Nephron (organoid): ENCODE measurements at regions not wholly inside any gene's neighbourhood (a gene's known extent, or its start where the extent isn't known, plus 50 kb on each side); places are given as distances from the start of the nearest gene placed in this dataset.
A peak's percentile ranks its signal among the peaks of the same experiment; 100 is the strongest.

ENCODE experiments used
- H3K27ac Mint-ChIP-seq, 3 experiments: 2 replicates each; pipeline ENCODE4 v1.8.0; 2020; ENCODE audit warnings: mixed read lengths in 3 of 3, mild to moderate bottlenecking in 2 of 3, moderate library complexity in 1 of 3
- H3K27me3 Mint-ChIP-seq: 2 replicates; pipeline ENCODE4 v1.8.0; 2021; ENCODE audit warnings: low read depth, mild to moderate bottlenecking, moderate library complexity, mixed read lengths
- H3K36me3 Mint-ChIP-seq: 2 replicates; pipeline ENCODE4 v1.8.0; 2020; ENCODE audit warnings: low read depth, mixed read lengths
- H3K4me1 Mint-ChIP-seq: 2 replicates; pipeline ENCODE4 v1.8.0; 2020; ENCODE audit warnings: mixed read lengths
- H3K4me3 Mint-ChIP-seq, 3 experiments: 2 replicates each; pipeline ENCODE4 v1.8.0; 2020; ENCODE audit warnings: mild to moderate bottlenecking in 3 of 3, mixed read lengths in 3 of 3, moderate library complexity in 2 of 3
- H3K9me3 Mint-ChIP-seq: 2 replicates; pipeline ENCODE4 v1.8.0; 2020; ENCODE audit warnings: mixed read lengths
- TF ChIP-seq, protein P1 (sequence below), 3 experiments: fragments of 200-600 bp; sonication (generic); IDR thresholded peaks; one replicate each; pipeline ENCODE4 v1.5.0; 2021; ENCODE audit warnings: antibody characterized with exemption in 3 of 3; ENCODE audit not compliant: unreplicated experiment in 3 of 3

DNA sequence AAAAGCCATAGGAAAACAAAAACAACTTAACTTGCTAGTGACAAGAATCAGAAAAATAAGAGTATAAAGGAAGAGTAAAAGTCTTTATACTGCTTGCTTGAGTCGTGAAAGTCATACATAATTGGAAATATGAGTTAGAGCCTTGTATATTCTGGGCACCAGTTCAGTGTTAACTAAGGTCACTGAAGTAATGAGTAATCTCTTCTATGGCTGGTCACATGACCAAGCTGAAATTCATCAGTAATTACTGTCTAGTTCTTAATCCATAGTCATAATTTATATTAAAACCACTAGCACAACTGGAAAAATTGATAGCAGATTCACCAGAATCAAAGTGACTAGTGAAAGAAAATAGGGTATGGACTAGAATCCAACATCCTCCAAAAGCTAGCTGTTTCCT is 84.4 kb upstream of the SLC5A12 start:
- H3K27ac Mint-ChIP-seq, result no peak overlapping the region
- no peaks in the 10 kb centered on the region for H3K27me3 Mint-ChIP-seq
- H3K36me3 Mint-ChIP-seq, result no peaks in the 10 kb centered on the region
- H3K4me1 Mint-ChIP-seq, result peaks cover 5% of the 10 kb centered on the region
- TF ChIP-seq, protein P1, sequence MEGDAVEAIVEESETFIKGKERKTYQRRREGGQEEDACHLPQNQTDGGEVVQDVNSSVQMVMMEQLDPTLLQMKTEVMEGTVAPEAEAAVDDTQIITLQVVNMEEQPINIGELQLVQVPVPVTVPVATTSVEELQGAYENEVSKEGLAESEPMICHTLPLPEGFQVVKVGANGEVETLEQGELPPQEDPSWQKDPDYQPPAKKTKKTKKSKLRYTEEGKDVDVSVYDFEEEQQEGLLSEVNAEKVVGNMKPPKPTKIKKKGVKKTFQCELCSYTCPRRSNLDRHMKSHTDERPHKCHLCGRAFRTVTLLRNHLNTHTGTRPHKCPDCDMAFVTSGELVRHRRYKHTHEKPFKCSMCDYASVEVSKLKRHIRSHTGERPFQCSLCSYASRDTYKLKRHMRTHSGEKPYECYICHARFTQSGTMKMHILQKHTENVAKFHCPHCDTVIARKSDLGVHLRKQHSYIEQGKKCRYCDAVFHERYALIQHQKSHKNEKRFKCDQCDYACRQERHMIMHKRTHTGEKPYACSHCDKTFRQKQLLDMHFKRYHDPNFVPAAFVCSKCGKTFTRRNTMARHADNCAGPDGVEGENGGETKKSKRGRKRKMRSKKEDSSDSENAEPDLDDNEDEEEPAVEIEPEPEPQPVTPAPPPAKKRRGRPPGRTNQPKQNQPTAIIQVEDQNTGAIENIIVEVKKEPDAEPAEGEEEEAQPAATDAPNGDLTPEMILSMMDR (IDR thresholded peaks at IDR 0.05; ENCODE audit: unreplicated experiment in 3 of 3), result no peak
- no peak overlapping the region for H3K4me3 Mint-ChIP-seq
- peaks cover 5% of the 10 kb centered on the region for H3K9me3 Mint-ChIP-seq

DNA sequence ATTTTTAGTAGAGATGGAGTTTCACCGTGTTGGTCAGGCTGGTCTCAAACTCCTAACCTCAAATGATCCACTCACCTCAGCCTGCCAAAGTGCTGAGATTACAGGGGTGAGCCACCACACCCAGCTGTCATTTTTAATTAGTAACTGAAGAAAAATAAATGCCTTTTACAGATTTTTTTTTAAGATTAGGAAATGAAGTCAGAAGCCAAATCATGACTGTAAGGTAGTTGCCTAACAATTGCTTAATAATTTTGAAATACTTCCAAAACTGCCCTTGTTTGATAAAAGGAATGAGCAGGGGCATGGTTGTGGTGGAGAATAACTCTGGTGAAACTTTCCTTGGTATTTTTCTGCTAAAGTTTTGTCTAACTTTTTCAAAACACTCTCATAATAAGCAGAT is 98.9 kb upstream of the SLC5A12 start:
- Mint-ChIP-seq H3K36me3 (peaks cover 14% of the 10 kb centered on the region), H3K27ac (no peak overlapping the region), H3K4me1 (no peaks in the 10 kb centered on the region), H3K27me3 (no peaks in the 10 kb centered on the region), H3K4me3 (no peak overlapping the region), H3K9me3 (peaks cover 47% of the 10 kb centered on the region)
- TF ChIP-seq, protein P1 (IDR thresholded peaks at IDR 0.05; ENCODE audit: unreplicated experiment in 3 of 3), result no peak

DNA sequence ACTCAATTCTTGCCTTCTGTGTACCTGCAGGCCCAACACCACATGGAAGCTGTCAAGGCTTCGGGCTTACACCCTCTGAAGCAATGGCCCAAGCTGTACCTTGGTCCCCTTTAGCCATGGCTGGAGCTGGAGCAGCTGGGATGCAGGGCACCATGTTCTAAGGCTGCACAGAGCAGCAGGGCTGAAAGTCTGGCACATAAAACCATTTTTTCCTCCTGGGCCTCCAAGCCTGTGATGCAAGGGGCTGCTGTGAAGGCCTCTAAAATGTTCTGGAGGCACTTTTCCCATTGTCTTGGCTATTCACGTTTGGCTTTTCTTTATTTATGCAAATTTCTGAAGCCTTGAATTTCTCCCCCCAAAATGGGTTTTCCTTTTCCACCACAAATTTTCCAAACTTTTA is 102.1 kb upstream of the SLC5A12 start:
- Mint-ChIP-seq H3K4me3 (no peak overlapping the region), H3K4me1 (no peaks in the 10 kb centered on the region), H3K27ac (no peak overlapping the region), H3K27me3 (no peaks in the 10 kb centered on the region), H3K9me3 (peaks cover 53% of the 10 kb centered on the region), H3K36me3 (peaks cover 19% of the 10 kb centered on the region)
- TF ChIP-seq, protein P1 (IDR thresholded peaks at IDR 0.05; ENCODE audit: unreplicated experiment in 3 of 3), result no peak

DNA sequence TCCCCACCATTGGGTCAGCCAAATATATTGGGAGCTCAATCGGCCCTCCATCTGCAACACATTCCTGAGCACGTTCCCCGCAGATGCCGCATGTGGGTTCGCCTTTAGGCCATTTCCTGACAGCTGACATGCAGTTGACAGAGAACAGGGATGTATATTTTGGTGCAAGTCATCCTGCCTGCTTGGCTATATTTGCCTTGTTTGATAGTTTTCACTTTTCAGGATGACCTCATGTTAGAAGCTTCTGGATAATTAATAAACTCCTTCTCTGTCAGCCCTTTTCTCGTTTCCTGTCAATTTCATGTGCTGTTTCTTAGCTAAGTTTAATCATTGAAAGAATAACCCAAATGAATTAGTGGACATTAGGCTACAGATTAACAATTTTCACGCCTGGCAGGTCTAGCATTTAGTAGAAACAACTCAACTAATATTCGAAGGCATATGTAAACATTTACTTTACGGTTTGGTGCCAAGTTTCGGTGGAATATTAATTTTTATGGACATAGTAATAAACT is 105.8 kb upstream of the SLC5A12 start:
- Mint-ChIP-seq H3K4me1 (no peaks in the 10 kb centered on the region), H3K4me3 (no peak overlapping the region), H3K27me3 (no peaks in the 10 kb centered on the region), H3K36me3 (peaks cover 17% of the 10 kb centered on the region), H3K9me3 (peaks cover 39% of the 10 kb centered on the region), H3K27ac (peak overlapping the region; percentile 64 to 91 (median 83))
- TF ChIP-seq, protein P1 (IDR thresholded peaks at IDR 0.05; ENCODE audit: unreplicated experiment in 3 of 3), result no peak

DNA sequence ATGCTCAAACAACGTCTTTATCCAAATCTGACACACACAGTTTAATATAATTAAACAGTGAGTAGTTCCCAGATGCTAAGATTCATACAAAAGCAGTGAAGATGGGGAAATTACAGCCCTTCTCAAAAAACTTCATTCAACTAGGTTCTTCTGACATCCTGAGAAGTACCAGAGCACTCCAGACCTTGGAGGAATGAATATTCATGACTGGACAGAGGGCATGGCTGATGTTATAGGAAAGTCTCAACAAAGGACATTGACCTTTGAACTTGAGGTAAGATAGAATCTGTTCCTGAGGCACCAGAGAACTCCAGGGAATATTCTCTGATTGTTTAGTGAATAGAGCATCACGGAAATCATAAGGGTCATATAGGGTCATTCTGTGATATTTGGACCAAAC is 106.4 kb upstream of the SLC5A12 start:
- TF ChIP-seq, protein P1 (IDR thresholded peaks at IDR 0.05; ENCODE audit: unreplicated experiment in 3 of 3), result no peak
- no peaks in the 10 kb centered on the region for H3K27me3 Mint-ChIP-seq

DNA sequence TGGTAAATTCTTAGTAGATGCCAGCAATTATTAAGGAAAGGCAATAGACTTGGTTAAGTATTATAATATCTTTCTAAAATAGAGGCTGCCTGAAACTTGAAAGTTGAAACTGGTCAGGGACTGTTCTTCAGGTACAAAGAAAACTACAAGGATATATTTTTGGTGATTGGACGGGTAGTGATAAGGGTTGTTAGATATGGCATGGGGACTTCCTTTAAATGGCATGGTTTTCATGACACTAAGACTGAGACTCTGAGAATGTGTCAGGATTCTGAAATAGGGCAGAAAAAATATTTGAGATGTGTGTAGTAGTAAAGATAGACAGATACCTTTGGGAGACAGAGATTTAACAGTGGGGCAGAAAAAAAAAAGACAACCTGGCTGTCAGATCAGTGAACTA is 108.4 kb upstream of the SLC5A12 start:
- Mint-ChIP-seq H3K36me3 (peaks cover 7% of the 10 kb centered on the region), H3K27ac (no peak overlapping the region), H3K9me3 (peaks cover 17% of the 10 kb centered on the region), H3K4me3 (no peak overlapping the region), H3K27me3 (no peaks in the 10 kb centered on the region), H3K4me1 (no peaks in the 10 kb centered on the region)
- TF ChIP-seq, protein P1 (IDR thresholded peaks at IDR 0.05; ENCODE audit: unreplicated experiment in 3 of 3), result no peak

More for the DNA sequence above, 106.4 kb upstream of the SLC5A12 start:
- peaks cover 13% of the 10 kb centered on the region for H3K36me3 Mint-ChIP-seq
- H3K4me3 Mint-ChIP-seq, result no peak overlapping the region
- H3K27ac Mint-ChIP-seq, result peak overlapping the region in 2 of 3 experiments; percentile 64 to 91
- H3K4me1 Mint-ChIP-seq, result no peaks in the 10 kb centered on the region
- H3K9me3 Mint-ChIP-seq, result peaks cover 33% of the 10 kb centered on the region
